CD4-positive, alpha-beta T cell treated with Interferon alpha-2 for 1 hour (primary cell): ENCODE measurements at regions not wholly inside any gene's neighbourhood (a gene's known extent, or its start where the extent isn't known, plus 50 kb on each side); places are given as distances from the start of the nearest gene placed in this dataset.
"Not testable (repeated sequence)": the region's sequence is repeated elsewhere in the genome, so short reads cannot be mapped to it uniquely, and the experiment has no call there.

Experiments
- DNase-seq, 2 donors: peaks; one replicate each; pipeline ENCODE4 v3.0.0-alpha.2; 2020 to 2022

DNA sequence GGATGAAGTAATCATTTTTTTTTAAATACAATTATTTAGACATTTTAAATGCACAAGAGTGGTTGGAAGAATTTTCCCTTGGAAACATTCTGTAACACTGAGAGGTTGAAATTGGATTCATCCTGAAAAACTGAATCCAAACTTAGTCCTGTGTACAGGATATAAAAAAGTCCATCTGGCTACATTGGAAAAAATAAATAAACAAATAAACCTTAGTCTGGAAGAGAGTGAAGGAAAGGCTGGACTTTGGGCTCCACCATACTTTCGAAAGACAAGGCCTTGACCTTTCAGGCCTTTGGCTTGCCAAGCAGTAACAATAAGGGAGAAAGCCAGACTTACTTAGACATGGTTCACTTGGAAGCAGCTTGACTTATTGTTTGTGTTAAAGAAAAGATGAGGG lies 664.3 kb downstream of the TENT5A start:
- DNase-seq: no peak

DNA sequence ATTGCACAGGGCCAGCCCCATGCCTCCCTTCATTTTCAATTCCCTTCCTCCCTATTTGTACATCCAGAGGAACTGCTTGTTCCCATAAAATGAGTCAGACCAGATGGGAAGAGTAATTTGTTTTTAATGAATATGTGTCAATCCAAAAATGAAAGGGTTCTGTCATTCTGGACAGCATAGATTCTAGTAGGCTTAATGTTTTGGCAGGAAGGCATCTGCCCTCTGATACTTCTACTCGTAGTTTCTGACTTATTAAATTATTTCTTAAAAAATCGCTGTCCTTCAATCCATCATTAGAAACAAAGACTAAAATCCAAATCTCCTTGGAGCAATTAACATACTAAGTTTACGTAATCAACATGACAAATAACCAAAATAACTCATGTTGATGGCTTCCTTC lies 665.5 kb downstream of the TENT5A start:
- no peak for DNase-seq

DNA sequence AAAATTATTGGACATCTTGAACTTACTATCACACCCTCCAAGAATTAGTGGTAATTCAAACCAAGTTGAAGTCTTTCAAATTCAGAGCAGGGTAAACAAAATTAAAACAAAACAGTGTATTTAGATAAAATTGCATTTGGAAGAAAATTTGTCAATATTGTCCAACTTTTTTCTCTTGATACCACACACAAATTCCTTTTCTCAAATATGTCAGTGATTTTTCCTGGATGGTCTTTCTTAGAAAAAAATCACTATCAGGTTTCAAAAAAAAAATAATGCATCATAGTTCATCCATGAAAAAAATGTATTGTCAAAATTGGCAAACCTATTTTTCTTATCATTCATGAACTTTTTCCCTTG lies 667.1 kb downstream of the TENT5A start:
- DNase-seq: no peak

DNA sequence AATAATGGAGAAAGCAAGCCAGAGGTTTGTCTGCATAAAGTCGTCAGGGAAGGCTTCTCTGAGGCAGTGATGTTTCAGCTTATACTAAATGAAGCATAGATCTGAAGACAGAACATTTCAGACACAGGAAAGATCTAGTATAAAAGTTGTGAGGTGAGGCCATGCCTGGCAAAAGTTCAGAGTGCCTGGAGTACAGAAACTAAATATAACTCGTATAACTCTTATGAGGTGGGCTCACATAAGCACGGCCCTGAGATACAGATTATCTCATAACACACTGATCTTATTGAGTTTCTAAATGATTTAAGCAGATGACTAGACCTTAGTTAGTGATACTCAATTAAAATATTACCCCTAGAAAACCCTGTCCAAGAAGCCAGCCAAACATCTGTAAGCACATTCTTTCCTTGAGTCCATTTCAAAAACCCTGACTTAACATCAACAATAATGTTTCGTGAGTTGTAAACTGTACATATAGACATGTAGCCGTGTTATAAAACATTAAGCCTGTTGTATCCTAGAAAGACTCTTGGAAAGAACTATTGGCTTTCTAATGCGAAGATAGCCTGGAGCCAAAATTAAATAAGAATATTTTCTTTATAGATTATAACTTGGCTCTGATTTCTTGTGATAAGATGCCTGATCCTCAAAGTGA lies 667.6 kb downstream of the TENT5A start:
- DNase-seq: no peak

DNA sequence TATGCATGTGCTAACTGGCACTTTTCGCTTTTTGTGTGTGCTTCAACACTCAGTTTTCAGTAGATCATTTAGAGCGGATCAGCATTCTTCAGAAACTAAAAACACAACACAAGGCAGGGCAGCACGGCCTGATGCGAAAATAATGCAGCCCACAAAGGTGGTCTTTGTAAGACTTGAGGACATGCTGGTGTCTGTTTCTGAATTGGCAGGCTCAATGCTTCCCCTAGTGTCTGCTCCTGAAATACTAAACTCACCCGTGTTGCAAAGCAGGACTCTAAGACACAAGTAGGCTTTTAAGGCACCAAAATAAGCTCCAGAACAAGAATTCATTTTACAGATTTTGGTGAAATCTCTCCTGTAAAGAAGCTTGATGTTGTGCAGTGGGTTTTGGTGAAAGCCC lies 676.5 kb downstream of the TENT5A start:
- DNase-seq: no peak

DNA sequence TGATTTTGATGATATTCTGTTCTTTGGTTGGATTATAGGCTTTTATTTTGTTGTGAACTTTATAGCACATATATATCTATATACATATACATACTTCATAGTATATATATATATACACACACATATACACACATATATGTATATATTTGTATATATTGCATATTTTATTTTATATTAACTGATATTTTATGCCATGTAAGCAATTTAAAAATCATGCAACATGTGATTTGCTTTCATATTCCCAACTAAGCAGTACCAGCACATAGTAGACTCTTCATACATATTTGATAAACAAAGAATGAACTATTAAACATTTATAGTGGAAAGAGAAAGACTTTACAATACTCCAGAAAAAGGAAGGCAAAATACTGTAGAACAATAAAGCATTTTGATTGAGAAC lies 679.2 kb downstream of the TENT5A start:
- no peak for DNase-seq

DNA sequence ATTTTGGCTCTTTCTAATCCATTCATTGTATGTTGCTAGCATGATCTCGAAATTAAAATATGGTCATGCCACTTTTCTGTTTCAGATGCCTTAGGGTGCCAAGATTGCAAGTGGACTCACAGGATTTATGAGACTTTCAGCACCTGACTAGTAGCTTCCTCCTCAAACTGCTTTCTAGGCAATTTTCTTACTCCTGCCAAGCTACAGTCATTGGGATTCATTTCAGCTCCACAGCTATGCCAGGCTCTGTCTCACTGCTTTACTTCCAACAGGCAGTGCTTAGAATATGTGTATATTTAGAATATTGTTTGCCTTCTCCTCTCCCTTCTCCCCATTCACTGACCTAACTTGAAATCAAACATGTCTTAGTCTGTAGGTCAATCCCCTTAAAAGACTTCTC lies 681.4 kb downstream of the TENT5A start:
- DNase-seq: no peak

DNA sequence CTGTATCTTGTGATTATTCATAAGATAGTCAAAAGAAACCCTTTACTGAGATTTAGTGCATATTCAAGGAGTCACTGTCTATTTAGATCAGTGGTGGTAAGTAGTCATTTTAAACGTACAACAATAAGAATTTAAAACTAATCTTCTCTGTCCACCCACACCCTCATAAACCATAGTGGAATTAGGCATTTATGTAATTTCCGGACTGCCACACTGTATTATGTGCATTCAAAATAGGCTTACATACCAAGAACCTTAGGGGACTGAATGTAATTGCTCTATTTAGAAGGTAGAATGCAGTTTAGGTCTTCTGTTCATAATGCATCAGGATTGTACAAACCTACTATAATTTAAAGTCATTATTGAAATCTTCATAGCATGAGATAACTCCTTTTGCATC lies 685.4 kb downstream of the TENT5A start:
- DNase-seq: no peak

DNA sequence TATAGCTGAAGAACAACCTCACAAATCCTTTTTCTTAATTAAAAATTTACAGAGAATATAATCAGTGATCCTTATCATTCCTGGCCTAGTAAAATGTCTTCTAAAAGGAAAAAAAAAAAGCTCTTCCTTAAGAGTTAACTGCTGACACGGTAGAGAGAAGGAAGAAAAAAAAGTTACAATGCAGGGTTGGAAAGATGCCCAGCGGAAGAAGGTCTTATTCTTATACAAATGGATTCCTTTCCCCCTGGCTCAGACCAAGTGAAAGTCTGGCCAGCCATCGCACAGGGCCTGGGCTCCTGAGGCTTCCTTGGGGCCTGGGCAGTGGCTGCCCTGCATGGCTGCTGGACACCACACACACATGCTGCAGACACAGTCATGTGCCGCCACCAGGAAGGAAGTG lies 688.6 kb downstream of the TENT5A start:
- DNase-seq: no peak

DNA sequence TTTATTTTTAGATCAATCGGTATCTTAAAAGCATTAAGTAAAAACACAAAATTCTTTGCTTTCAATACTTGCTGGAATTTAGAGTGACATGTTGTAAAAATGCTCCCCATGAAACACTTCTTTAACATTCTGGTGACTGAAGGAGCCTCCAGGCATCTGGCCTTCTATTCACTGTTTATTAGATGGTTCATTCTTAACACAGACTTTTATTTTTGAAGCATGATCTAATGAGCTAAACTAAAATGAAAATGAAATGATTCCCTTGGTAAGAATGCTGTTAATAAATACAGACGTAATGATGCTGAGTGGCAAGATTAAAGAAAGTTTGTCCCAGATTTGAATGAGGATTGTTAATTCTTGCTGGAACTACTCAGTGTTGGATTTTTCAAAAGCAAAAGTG lies 698.4 kb downstream of the TENT5A start:
- DNase-seq: no peak

DNA sequence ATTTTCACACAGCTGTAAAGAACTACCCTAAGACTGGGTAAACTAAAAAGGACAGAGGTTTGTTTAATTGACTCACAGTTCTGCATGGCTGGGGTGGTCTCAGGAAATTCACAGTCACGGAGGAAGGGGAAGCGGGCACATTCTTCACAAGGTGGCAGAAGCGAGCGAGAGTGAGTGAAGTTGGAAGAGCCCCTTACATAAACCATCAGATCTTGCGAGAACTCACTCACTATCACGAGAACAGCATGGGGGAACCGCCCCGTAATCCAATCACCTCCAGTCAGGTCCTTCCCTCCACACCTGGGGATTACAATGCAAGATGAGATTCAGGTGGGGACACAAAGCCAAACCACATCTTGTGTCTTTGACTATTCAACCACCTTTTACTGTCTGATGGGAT lies 700.5 kb downstream of the TENT5A start:
- DNase-seq: no peak

DNA sequence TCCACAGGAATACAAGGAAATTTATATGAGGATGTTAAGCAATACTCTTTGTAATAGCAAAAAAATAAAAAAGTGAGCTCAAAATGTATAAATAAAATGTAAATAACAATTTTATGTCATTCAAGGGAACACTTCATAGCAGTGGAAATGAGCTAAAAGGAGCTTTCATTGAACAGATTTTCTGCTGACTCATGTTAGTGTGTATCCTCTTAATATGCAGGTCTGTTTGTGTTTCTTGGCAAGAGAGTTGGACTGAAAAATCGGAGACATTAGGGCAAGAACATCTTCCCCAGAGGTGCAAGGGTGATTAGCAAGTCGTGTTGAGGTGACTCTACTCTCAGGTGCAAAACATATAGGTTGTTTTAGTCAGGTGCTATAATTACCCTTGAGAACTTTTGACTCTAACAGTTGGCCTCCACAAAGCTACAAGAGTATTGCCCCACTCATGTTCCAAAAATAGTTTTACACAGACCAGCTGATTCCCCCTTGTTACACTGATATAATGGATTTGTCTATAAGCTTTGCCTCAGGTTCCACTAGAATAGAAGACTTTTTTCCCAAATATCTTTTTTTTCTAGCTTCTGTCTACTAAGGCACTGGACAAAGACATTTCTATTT lies 702.9 kb downstream of the TENT5A start:
- no peak for DNase-seq

DNA sequence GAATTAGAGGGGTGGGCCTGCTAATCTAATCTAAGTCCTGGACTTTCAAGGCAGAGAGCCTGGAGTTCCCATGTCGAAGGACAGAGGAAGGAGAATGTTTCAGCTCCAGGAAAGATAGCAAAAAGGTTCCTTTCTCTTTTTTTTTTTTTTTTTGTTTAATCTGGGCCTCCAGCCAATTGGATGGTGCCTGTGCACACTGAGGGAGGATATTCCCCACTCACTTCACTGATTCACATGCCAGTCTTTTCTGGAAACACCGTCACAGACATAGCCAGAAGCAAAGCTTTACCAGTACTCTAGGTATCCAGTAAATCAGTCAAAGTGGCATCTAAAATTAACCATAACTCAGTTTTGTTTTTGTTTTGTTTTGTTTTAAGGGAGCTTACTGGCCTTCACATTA lies 721.1 kb downstream of the TENT5A start:
- DNase-seq: no peak

DNA sequence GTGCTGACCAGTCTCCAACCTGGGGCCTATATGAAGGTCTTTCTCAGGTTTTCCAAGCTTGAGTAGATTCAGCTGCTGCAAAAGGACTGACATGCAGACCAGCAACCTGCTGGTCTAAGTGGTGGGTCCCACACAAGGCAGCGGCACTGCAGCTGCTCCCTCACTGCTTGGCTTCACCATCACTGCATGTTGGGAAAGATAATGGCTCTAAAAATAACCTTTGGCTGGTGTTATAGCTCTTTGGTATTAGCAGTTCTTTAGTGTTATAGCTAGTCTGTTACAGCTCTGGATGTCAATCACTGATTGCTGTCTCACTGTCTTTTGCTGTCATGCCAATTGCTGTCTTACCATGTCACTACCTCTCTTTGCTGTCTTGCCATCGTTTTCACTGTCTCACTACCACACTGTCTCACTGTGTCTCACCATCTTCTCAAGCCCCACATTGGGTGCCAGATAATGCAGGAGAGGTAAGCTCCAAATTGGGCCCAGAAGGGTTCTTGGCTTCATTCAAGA lies 726.4 kb downstream of the TENT5A start:
- DNase-seq: no peak

DNA sequence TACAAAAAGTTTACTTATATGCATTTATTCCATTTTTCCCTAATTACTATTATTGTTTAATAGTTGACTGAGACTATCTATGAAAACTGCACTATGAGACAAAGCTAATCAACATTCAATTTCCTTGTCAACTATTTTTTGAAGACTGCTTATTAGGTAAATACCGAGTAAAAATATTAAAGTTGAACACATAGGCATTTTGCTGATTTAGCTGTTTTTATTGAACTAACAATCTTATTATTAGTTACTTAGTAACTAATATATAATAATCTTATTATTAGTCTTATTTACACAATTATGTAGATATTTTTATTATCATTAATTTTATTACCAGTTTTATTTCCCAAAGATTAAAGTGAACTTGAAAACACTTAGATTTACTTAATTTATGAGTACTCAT lies 728.8 kb downstream of the TENT5A start:
- DNase-seq: no peak

DNA sequence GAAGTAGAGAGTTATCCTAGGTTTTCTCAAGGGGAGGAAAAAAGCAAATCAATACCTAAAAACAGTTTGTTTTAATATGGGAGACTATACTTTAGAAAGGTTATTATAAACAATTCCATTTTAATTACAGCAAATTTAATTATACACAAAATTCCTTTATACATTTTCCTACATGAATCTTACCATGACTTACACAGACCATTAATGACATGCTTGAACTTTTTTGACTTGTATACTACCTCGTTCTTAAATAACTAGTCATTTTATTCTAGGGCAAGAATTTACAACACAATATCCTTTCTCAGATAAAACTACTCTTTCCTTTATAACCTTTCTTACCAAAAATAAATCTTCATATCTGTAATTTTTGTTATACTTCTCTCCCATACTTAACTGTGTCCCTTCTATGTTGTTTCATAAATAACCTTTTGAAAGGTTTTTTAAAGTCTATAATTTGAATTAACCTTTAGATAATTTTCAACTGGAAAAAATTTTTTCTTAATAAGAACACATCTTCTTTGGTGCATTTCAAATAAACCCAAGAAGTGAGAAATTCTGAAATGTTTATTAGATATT lies 729.4 kb downstream of the TENT5A start:
- no peak for DNase-seq

DNA sequence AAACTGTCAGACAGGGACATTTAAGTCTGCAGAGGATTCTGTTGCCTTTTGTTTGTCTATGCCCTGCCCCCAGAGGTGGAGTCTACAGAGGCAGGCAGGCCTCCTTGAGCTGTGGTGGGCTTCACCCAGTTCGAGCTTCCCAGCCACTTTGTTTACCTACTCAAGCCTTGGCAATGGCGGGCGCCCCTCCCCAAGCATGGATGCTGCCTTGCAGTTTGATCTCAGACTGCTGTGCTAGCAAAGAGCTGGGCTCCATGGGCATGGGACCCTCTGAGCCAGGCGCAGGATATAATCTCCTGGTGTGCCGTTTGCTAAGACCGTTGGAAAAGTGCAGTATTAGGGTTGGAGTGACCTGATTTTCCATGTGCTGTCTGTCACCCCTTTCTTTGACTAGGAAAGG lies 734.9 kb downstream of the TENT5A start:
- not testable (repeated sequence) for DNase-seq

DNA sequence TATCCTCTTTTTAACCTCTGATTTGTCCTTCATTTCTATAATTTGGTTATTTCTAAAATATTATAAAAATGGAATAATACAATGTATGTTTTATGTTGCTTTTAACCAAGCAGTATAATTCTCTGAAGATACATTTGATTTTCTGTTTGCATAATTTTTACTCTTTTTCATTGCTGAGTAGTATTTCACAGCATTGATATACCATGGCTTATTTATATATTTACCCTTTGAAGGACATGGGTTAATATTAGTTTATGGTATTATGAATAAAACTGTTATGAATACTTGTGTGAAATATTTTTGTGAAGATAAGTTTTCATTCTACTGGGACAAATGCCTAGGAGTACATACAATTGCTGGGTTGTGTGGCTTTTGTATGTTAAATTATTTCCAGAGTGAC lies 748.6 kb downstream of the TENT5A start:
- DNase-seq: no peak

DNA sequence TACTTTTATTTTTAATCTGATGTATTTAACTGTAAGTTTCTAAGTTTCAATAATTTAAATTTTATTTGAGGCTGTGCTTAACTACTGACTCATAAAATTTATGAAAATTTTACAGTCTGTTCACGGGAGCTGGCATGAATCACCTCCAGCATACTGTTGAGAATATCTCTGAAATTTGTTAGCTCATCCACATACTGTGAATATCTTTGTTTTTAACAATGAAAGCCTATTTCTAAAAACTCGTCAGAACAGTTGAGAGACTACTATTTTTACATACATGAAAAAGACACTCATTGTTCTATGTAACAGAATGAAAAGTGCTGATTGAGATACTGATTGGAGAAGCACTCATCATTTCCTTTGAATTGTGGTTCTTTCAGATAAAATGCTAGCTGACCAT lies 749.3 kb downstream of the TENT5A start:
- no peak for DNase-seq

DNA sequence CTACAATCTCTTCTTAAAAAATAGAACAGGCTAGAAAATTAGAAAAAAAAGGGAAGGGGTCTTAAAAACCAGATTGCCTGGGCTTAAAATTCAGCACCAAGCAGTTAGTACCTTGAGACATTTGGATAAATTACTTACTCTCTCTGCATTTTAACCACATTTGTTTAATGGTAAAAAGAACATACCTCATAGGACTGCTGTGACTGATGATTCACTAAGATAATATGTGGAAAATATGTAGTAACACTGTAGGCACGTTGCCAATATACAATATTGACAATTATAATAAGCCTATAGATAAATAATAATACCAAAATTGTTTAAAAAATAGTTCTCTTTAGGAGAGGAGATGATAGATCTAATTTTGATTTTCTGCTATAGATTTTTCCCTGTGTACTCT lies 750.4 kb downstream of the TENT5A start:
- DNase-seq: no peak

DNA sequence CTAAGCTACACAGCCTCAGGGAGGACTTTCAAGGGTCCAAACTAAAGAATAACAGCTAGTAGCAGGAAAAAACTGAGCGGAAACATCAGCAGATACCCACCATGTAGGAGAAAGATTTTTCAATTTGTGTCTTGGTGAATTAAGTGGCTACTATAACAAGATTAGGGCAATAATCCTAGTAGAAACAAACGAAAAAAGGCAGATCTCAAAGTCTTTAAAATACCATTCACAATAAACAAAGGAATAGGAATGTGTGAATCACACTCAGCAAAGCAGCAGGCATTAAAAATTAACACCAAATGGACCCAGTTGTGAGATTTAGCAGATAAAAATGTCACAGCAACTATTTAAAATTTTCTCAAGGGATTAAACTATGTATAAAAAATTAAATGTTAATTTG lies 761.2 kb downstream of the TENT5A start:
- DNase-seq: no peak

DNA sequence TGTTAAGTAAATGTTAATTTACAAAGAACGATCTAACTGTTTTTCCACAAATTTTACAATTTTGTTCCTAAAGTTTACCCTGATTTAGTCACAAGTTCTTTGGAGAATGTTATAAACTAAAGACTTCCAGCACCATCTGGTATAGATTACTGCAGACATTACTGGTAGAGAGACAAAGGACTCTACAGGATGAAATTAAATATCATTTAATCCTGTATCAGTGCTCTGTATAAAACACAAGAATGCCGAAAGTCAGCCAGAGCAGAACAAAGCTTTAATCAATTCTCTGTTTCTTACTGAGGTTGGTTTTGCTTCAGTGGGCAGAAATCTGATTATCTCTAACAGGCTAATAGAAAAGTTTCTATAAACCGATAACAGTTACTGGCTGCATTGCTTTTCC lies 763.6 kb downstream of the TENT5A start:
- no peak for DNase-seq

DNA sequence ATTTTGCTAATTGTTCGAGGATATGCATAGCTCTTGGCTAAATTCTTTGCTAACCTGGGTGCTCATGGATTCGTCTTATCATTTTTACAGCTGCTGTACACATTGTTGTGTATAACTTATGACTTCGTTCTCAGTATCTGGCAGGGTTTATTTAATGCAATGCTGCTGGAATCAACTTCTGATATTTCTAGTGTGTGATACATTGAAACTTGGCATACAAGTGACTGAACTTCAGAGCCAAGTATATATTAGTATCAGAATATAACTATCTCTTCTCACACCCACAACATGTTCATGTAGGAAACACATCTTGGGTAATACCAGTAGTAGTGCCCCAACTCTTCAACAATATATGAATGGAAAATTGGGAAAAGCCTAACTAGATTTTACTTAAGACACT lies 764.2 kb downstream of the TENT5A start:
- DNase-seq: no peak

DNA sequence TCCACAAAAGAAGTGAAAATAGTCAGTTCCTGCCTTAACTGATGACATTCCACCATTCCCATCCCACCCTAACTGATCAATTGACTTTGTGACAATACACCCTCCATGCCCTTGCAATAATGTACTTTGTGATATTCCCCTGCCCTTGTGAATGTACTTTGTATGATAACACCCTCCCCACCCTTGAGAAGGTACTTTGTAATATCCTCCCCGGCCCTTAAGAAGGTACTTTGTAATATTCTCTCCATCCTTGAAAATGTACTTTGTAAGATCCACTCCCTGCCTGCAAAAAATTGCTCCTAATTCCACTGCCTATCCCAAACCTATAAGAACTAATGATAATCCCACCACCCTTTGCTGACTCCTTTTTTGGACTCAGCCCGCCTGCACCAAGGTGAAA lies 771.3 kb downstream of the TENT5A start:
- DNase-seq: not testable (repeated sequence)

DNA sequence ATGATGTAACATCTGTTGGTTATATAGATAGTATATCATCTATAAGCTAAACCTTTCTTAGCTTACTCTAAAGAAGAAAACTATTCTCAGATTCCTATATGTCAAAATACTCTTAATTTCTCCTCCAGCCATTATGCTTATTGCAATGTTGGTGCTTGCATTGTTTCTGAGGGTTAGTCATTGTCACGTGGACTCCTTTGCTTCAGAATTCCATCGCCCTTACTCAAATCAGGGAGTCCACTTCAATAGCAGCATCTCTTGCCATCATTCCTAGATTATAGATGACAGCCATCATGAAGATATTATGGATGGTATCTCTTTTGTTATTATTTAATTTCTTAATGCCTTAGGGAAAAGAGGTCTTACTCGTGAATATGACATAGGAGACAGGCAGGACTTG lies 776.1 kb downstream of the TENT5A start:
- no peak for DNase-seq
